Ascending aorta (tissue), 2 donors: ENCODE measurements at regions not wholly inside any gene's neighbourhood (a gene's known extent, or its start where the extent isn't known, plus 50 kb on each side); places are given as distances from the start of the nearest gene placed in this dataset.
"Not testable (repeated sequence)": the region's sequence is repeated elsewhere in the genome, so short reads cannot be mapped to it uniquely, and the experiment has no call there.

ENCODE experiments used
- DNase-seq, 2 donors: peaks; one replicate each; pipeline ENCODE4 v3.0.0-alpha.2; 2019; ENCODE audit warnings: low spot score in 2 of 2
- H3K27ac ChIP-seq, 2 donors: fragments of 200-600 bp; sonication (generic); one replicate each; pipeline ENCODE4 v1.5.1; 2016 to 2017; ENCODE audit warnings: mild to moderate bottlenecking in 1 of 2
- H3K27me3 ChIP-seq: fragments of 200-600 bp; sonication (generic); one replicate; pipeline ENCODE4 v1.5.1; 2017
- H3K36me3 ChIP-seq, 2 donors: fragments of 200-600 bp; sonication (generic); one replicate each; pipeline ENCODE4 v1.5.1; 2016
- H3K4me1 ChIP-seq, 2 donors: fragments of 200-600 bp; sonication (generic); one replicate each; pipeline ENCODE4 v1.5.1; 2016 to 2017; ENCODE audit warnings: mild to moderate bottlenecking in 1 of 2
- H3K4me3 ChIP-seq, 2 donors: fragments of 200-600 bp; sonication (generic); one replicate each; pipeline ENCODE4 v1.5.1; 2016 to 2017; ENCODE audit warnings: mild to moderate bottlenecking in 1 of 2
- H3K9me3 ChIP-seq, 2 donors: fragments of 200-600 bp; sonication (generic); one replicate each; pipeline ENCODE4 v1.5.1; 2016
- CTCF ChIP-seq, 3 experiments: fragments of 200-600 bp in 2 of 3; fragments of 450-650 bp in 1 of 3; sonication (generic) in 2 of 3; IDR thresholded peaks; one replicate each; pipeline ENCODE4 v1.5.1; 2016 to 2019; ENCODE audit warnings: antibody characterized with exemption in 3 of 3, mild to moderate bottlenecking in 1 of 3, moderate library complexity in 1 of 3
- intact Hi-C: fragments of 100-400 bp; cut with DNase I; formaldehyde crosslinking; loops from one replicate; pipeline ENCODE4 v1.15.1; 2023

GRCh38 chr7:57740126-57740525 lies 290.1 kb downstream of the ZNF716 start:
- H3K27ac ChIP-seq, H3K4me1 ChIP-seq, H3K27me3 ChIP-seq, H3K9me3 ChIP-seq, H3K36me3 ChIP-seq, H3K4me3 ChIP-seq, intact Hi-C loops, DNase-seq: not testable (repeated sequence)

GRCh38 chr7:57769131-57769530 lies 319.2 kb downstream of the ZNF716 start:
- H3K4me1 ChIP-seq, result no peaks in the 10 kb centered on the region
- H3K4me3 ChIP-seq, result no peak overlapping the region
- H3K27me3 ChIP-seq, result no peaks in the 10 kb centered on the region
- no peak overlapping the region for H3K27ac ChIP-seq
- no peak for TF ChIP-seq CTCF (IDR thresholded peaks at IDR 0.05)
- H3K9me3 ChIP-seq, result no peaks in the 10 kb centered on the region
- intact Hi-C loops, result no loop called here
- no peaks in the 10 kb centered on the region for H3K36me3 ChIP-seq
- DNase-seq, result no peak

GRCh38 chr7:57769958-57770357 lies 320.0 kb downstream of the ZNF716 start:
- no peaks in the 10 kb centered on the region for H3K9me3 ChIP-seq
- no peaks in the 10 kb centered on the region for H3K4me1 ChIP-seq
- no peak overlapping the region for H3K27ac ChIP-seq
- H3K27me3 ChIP-seq, result no peaks in the 10 kb centered on the region
- intact Hi-C loops, result no loop called here
- no peak for TF ChIP-seq CTCF (IDR thresholded peaks at IDR 0.05)
- no peaks in the 10 kb centered on the region for H3K36me3 ChIP-seq
- DNase-seq, result no peak
- no peak overlapping the region for H3K4me3 ChIP-seq

GRCh38 chr7:57772126-57772924 lies 322.3 kb downstream of the ZNF716 start:
- Histone ChIP-seq H3K27me3 (no peaks in the 10 kb centered on the region), H3K36me3 (no peaks in the 10 kb centered on the region), H3K9me3 (no peaks in the 10 kb centered on the region), H3K4me3 (no peak overlapping the region), H3K4me1 (no peaks in the 10 kb centered on the region), H3K27ac (no peak overlapping the region)
- no peak for DNase-seq
- no peak for TF ChIP-seq CTCF (IDR thresholded peaks at IDR 0.05)
- intact Hi-C loops, result no loop called here

GRCh38 chr7:57774300-57774699 lies 324.3 kb downstream of the ZNF716 start:
- no peaks in the 10 kb centered on the region for H3K9me3 ChIP-seq
- no peaks in the 10 kb centered on the region for H3K4me1 ChIP-seq
- H3K27ac ChIP-seq, result no peak overlapping the region
- intact Hi-C loops, result no loop called here
- H3K4me3 ChIP-seq, result no peak overlapping the region
- H3K27me3 ChIP-seq, result no peaks in the 10 kb centered on the region
- no peak for TF ChIP-seq CTCF (IDR thresholded peaks at IDR 0.05)
- DNase-seq, result no peak
- no peaks in the 10 kb centered on the region for H3K36me3 ChIP-seq

- intact Hi-C loops, result no loop called here
- no peak for DNase-seq
- no peaks in the 10 kb centered on the region for H3K9me3 ChIP-seq
Observed at GRCh38 chr7:57775396-57776088, 325.6 kb downstream of the ZNF716 start.

GRCh38 chr7:57776136-57776856 lies 326.3 kb downstream of the ZNF716 start:
- intact Hi-C loops, H3K36me3 ChIP-seq, H3K27ac ChIP-seq, H3K4me1 ChIP-seq, DNase-seq, H3K9me3 ChIP-seq, H3K27me3 ChIP-seq, H3K4me3 ChIP-seq: not testable (repeated sequence)

More at GRCh38 chr7:57775396-57776088, 325.6 kb downstream of the ZNF716 start:
- Histone ChIP-seq H3K4me1 (no peaks in the 10 kb centered on the region), H3K27me3 (no peaks in the 10 kb centered on the region), H3K36me3 (no peaks in the 10 kb centered on the region), H3K27ac (no peak overlapping the region), H3K4me3 (no peak overlapping the region)
- no peak for TF ChIP-seq CTCF (IDR thresholded peaks at IDR 0.05)
